Embryonic facial prominence (tissue), 1 donor: ENCODE measurements at regions not wholly inside any gene's neighbourhood (a gene's known extent, or its start where the extent isn't known, plus 50 kb on each side); places are given as distances from the start of the nearest gene placed in this dataset.
"Not testable (repeated sequence)": the region's sequence is repeated elsewhere in the genome, so short reads cannot be mapped to it uniquely, and the experiment has no call there.

Source experiments
- DNase-seq: peaks from one replicate; pipeline ENCODE4 v3.0.0-alpha.2; 2016; ENCODE audit errors: extremely low spot score

DNA sequence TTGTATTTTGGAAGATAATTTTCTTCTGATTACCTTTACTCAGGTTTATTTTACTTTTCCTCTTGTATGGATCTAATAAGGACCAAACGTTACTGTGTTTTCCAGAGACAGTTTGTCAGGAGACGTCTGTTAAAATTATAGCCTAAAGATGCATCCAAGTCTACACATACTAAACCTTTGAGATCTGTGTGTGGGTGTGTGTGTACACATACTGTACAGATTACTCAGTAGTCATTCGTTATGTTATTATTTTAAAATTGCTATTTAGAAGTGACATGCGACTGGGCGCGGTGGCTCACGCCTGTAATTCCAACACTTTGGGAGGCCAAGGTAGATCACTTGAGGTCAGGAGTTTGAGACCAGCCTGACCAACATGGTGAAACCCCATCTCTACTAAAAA lies 51.6 kb upstream of the CNTLN start:
- DNase-seq = no peak

- no peak for DNase-seq
Observed at GRCh38 chr9:17082343-17083064, 52.3 kb upstream of the CNTLN start.

- DNase-seq = no peak
Observed at GRCh38 chr9:17081814-17082213, 53.0 kb upstream of the CNTLN start.

GRCh38 chr9:17081351-17081750 lies 53.5 kb upstream of the CNTLN start:
- DNase-seq = no peak

DNA sequence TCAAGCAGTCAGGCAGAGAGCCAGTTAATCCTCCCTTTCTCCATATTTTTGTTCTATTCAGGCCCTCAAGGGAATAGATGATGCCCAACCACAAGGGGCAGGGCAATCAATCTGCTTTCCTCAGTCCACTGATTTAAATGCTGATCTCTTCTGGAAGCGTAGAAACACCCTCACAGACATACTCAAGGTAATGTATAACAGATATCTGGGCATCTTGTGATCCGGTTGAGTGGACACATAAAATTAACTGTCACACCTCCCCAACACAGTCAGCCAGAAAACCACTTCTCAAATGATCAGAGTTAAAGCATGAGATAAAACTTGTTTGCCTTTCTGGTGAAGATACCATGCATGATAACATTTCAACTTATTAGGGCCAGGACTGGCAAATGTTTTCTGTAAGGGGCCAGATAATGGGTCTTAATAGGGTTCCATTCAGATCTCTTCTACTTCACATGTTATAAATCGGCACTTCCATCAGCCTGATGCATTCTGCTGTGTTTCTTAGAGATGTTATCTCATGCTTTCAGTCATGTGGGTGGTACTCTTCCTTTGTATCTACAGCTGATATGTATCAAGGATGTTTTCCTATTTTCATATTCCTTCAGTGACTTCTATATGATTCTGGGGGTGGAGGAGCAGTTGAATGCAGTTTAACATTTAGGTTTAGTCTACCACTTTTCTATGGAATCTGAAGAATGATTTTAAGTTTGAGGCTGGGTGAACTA lies 58.9 kb upstream of the CNTLN start:
- DNase-seq = no peak

DNA sequence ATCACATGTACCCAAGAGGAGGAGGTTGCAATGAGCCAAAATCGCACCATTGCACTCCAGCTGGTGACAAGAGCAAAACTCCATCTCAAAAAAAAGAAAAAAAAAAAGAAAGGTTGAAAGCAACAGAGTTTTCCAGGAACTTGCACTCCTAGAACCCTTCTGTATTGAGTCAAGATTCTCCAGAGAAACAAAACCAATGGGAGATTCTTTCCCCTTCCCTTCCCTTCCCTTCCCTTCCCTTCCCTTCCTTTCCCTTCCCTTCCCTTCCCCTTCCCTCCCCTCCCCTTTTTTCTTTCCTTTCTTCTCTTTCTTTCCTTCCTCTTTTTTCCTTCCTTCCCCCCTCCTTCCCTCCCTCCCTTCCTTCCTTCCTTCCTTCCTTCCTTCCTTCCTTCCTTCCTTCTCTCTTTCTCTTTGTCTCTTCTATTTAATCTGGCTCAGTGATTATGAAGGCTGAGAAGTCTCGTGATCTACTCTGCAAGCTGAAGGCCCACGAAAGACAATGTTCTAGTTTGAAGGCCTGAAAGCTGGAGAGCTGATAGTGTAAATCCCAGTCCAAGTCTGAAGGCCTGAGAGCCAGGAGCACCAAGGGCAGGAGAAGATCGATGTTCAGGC lies 59.6 kb upstream of the CNTLN start:
- DNase-seq = no peak

GRCh38 chr9:17072563-17072962 lies 62.3 kb upstream of the CNTLN start:
- DNase-seq = not testable (repeated sequence)

DNA sequence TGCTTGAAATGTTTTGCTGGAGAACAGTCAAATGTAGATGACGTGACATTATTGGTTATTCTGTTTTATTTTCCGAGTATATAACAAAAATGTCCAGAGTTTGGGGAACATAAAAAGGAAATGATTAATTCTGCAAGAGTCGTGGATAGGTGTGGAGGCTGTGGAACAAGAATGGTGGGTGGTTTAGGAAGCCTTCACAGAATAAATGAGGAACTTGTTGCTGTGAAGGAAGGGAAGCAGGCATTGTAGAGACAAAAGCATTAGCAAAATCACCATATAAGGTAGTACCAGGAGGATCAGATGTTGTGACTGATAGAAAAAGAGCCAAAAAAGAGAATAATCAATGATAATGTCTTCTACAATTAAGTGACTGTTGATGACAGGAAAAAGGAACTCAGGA lies 66.2 kb upstream of the CNTLN start:
- no peak for DNase-seq

GRCh38 chr9:17065062-17065461 lies 69.8 kb upstream of the CNTLN start:
- DNase-seq = no peak

DNA sequence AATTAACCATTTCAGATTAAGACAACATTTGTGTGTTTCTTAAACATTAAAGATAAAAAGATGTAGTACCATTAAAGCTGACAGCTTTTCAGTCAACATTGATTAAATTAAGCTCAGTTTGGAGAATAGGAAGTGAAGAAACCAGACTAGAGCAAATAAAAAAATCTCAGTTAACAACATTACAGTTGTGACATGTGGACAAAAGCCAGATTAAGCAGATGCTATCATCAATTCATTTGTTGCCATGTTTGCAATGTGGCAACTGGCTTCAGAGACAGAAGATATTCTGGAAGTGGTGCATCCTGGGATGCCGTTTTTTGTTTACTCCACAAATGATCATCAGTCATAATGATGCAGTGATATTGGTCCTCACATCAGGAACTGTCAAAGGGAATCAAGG lies 70.3 kb upstream of the CNTLN start:
- DNase-seq = no peak

DNA sequence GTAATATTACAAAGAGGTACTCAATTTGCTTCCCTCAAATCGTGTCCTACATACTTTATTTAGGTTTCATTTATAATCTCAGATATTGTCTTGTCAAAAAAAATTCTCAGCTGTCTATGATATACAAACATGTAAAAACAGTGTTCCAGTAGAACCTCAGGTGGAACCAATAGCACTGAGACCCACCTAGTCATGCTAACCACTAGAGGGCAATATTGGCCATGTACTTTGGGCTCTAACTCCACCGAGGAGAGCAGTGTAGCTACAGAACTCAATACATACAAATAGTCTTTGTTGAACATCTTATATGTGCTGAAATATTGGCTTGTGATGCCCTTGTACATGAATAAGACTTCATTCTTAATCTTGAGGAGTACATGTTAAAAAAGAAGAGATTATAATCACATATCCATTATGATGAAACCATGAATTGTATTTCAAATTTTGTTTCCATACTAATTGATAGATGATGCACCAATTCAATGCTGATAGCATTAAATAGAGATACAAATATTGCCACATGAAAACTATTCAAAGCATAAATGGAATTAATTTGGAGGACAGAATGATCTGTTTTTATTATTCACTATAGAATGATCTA lies 71.2 kb upstream of the CNTLN start:
- DNase-seq = no peak

- DNase-seq = no peak
Observed at GRCh38 chr9:17062497-17062896, 72.3 kb upstream of the CNTLN start.

DNA sequence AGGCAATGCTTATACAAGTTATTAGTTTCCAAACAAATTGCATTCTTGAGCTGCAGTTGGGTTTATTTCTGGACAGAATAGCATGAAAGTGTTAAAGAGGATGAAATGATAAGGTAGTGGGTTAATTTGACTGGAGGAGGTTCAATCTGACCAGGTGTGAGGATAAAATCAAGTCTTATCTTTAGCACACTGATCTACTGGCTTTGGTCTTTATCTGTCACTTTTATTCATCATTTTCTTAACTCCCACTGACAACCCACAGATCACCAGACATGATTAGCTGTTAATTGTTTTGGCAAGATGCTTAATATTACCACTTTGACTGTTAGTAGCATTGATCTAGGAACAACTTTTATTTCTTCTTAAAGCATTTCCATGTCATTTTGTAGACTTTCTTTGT lies 74.4 kb upstream of the CNTLN start:
- no peak for DNase-seq

DNA sequence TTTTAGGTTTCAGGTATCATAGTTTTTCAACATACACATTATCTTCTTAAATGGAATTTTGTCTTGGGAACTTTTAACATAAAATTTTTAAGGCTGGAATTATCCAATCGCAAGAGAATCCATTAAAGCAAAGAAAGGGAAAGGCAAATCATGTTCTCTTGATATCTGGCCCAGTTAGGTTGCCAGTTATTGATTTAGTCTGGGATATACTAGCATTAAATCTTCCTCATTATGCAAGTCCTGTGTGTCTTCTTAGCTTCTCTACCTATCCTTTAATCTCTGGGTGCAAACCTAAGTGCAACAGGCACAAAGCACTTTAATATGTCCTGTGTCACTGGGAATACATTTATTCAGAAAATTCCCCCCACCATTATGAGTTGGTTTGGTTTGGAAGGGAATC lies 75.4 kb upstream of the CNTLN start:
- no peak for DNase-seq

- no peak for DNase-seq
Observed at GRCh38 chr9:17057729-17058128, 77.1 kb upstream of the CNTLN start.

- DNase-seq = no peak
Observed at GRCh38 chr9:17052626-17053025, 82.2 kb upstream of the CNTLN start.

DNA sequence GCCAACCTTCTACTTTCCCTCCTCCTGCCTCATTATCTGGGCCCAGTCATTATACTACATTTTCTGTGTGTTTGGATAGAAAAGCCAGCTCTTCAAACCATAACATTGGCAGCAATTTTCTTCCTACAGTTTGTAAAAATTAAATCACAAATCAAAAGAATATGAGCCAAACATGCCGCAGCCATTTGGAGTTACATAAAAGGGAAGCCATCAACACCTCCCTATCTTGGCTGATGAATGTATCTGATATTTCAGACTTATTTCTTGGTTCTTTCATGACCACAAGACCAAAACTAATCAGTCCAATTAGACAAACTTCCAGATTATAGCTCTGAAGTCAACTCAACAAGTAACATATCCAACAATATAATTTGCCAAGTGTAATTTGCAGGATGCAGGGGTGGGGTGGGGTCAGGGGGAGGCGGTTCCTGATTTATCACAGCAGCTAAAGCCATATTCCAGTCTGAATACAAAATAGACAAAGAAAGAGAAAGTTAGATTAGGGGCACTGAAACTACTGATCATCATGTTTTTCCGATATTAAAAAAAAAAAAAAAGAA lies 89.4 kb upstream of the CNTLN start:
- no peak for DNase-seq

DNA sequence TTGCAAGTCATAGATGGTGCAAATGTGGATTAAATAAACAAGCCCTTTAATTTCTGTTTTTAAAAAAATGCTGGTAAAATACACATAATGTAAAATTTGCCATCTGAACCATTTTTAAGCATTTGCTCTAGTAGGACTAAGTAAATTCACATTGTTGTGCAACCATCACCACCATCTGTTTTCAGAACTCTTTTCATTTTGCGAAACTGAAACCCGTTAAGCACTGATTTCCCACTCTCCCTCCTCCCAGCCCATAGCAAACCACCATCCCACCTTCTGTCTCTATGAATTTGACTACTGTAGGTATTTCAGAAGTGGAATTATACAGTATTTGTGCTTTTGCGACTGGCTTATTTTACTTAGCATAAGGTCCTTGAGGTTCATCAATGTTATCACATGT lies 103.3 kb upstream of the CNTLN start:
- no peak for DNase-seq

GRCh38 chr9:17025281-17025680 lies 109.6 kb upstream of the CNTLN start:
- DNase-seq = no peak

DNA sequence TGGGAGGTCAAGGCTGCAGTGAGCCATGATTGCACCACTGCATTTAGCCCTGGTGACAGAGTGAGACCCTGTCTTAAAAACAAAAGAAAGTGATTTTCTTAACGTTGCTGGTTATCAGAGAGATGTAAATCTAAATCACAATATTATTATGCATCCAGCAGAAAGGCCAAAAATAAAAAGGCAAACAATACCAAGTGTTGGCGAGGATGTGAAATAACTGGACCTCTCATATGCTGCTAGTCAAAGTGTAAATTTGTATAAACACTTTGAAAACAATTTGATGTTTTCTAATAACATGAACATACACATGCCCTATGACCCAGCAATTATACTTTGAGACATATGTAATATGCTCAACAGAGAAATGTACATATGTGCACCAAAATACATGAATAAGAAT lies 110.7 kb upstream of the CNTLN start:
- no peak for DNase-seq

DNA sequence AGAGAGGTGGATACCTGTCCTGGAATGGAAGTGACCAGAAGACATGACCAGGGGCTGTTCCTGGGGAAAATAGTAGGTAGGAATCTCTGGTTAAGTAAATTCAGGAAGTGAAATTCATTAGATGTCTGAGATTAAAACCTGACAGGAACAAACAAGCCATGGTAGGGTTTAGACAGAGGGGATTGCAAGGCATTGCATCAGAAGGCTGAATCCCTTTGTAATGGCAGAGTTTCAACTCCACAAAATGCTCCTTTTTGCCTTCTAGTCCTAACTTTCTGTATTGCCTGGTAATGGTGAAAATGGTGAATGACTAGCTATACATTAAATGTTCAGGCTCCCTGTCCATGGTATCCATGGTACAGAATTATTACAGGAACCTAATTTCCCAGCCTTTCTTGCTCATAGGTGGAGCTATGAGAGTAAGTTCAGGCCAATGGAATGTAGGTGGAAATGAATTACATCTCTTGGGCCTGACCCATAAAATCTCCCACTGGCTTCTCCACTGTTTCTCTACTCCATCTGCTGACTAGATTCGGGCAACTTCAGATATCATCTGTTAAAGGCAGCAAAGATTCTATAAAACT lies 113.4 kb upstream of the CNTLN start:
- DNase-seq = no peak

DNA sequence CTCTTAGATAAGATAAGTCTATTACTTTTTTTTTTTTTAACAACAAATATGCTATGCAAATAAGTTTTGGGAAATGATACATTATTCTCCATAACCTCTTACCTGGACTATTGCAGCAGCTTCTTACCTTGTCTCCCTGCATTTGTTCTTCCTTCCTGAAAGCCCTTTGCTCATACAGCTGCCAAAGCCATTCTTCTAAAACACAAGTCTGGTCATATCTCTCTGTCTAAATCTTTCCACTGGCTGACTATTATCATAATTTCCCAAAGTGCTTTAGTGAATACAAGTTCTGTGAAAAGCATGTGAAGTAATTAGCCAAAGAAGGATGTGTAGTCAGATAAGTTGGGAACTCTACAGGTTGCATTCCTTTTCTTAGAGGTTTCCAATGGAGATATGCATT lies 115.4 kb upstream of the CNTLN start:
- no peak for DNase-seq
